BJ (cell line): ENCODE measurements at regions not wholly inside any gene's neighbourhood (a gene's known extent, or its start where the extent isn't known, plus 50 kb on each side); places are given as distances from the start of the nearest gene placed in this dataset.

Experiments
- CTCF ChIA-PET: fragments of 350-600 bp; formaldehyde crosslinking; extraction: SDS; loops from one replicate; lab custom pipeline; 2021; ENCODE audit warnings: antibody characterized with exemption, inconsistent platforms; lab: Yijun Ruan, JAX
- POLR2A ChIA-PET: fragments of 300-600 bp; sonication (Branson Sonifier 250); formaldehyde crosslinking; extraction: SDS; loops from one replicate; lab custom pipeline; 2021; ENCODE audit warnings: antibody characterized with exemption; lab: Charles Lee
- DNase-seq: peaks from one replicate; pipeline ENCODE4 v3.0.0-alpha.2; 2011; ENCODE audit warnings: low read depth
- H3K27me3 ChIP-seq: 2 replicates; pipeline ENCODE4 v1.6.0; 2011; ENCODE audit warnings: low read length; ENCODE audit not compliant: control insufficient read depth, insufficient read depth
- H3K36me3 ChIP-seq: 2 replicates; pipeline ENCODE4 v1.5.1; 2011; ENCODE audit warnings: low read length; ENCODE audit not compliant: control insufficient read depth, insufficient read depth
- H3K4me3 ChIP-seq: 2 replicates; pipeline ENCODE4 v1.5.1; 2011; ENCODE audit warnings: low read depth, mild to moderate bottlenecking, control low read depth, low read length
- TF ChIP-seq, protein P1 (sequence below): IDR thresholded peaks from 2 replicates; pipeline ENCODE4 v1.5.1; 2011; ENCODE audit warnings: low read depth, mild to moderate bottlenecking, control low read depth, inconsistent platforms, low read length, moderate library complexity; ENCODE audit not compliant: insufficient read depth

DNA sequence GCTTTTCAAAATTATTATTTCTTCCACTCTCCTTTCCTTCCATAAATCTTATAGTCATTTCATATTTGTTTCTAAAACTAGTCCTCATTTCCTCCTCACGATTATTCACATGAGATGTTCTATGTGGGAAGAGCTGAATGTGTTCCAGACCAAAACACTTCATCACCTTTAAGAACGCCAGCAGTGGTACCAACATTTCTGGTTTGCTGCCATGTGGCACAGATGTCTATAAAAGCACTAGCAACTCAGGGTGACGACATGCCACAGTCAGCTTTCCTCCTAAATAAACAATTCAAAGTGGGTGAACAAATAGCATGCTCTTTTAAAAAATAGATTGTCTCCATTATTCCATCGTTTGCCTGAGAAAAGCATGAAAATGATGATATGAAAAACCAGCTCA, 1217.8 kb upstream of the ADGRL2 start:
- Histone ChIP-seq H3K36me3 (no peaks in the 10 kb centered on the region), H3K4me3 (no peak overlapping the region), H3K27me3 (no peaks in the 10 kb centered on the region)
- CTCF ChIA-PET: no interaction called here
- POLR2A ChIA-PET: no interaction called here
- TF ChIP-seq, protein P1, sequence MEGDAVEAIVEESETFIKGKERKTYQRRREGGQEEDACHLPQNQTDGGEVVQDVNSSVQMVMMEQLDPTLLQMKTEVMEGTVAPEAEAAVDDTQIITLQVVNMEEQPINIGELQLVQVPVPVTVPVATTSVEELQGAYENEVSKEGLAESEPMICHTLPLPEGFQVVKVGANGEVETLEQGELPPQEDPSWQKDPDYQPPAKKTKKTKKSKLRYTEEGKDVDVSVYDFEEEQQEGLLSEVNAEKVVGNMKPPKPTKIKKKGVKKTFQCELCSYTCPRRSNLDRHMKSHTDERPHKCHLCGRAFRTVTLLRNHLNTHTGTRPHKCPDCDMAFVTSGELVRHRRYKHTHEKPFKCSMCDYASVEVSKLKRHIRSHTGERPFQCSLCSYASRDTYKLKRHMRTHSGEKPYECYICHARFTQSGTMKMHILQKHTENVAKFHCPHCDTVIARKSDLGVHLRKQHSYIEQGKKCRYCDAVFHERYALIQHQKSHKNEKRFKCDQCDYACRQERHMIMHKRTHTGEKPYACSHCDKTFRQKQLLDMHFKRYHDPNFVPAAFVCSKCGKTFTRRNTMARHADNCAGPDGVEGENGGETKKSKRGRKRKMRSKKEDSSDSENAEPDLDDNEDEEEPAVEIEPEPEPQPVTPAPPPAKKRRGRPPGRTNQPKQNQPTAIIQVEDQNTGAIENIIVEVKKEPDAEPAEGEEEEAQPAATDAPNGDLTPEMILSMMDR: no peak
- no peak for DNase-seq

DNA sequence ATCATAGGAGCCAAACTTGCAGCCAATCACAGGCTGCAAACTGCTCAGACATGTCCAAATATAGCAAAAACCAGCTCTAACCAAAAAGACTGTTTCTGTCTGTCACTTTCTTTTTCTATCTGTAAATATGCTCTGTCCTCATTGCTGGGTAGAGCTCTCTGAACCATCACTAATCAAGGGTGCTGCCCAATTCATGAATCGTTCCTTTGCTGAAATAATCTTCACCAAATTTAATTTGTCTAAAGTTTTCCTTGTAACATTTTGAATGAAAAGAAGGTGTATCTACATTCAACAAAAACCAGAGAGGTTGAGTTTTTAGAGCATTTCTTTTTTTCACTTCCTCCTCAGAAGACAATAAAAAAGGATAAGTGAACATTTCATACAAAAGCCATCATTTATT, 1221.7 kb upstream of the ADGRL2 start:
- no peaks in the 10 kb centered on the region for H3K36me3 ChIP-seq
- no peak overlapping the region for H3K4me3 ChIP-seq
- CTCF ChIA-PET: interaction anchor here (0.6 kb wide), 1 partner anchor 15 kb away, joined by 3 read pairs; no protein-coding TSS in a partner anchor
- TF ChIP-seq, protein P1: no peak
- H3K27me3 ChIP-seq: no peaks in the 10 kb centered on the region
- POLR2A ChIA-PET: no interaction called here
- no peak for DNase-seq

DNA sequence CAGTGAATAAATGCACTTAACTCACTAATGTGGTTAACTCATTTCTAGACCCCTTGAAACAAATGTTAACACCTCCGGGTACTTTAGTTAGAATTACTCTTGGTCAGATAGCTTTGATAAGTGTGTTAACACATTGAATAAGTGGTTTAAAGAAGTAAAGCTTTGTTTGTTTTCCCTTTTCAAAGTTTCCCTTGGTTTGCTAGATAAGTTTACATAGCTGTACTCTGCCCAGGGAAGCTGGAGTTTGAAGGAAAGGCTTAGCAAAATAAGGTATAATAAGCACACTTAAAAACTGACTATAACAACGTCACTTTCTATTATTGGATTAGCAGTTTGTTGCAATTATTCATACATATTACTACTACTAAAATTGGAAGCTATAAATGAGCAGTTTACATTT, 1233.9 kb upstream of the ADGRL2 start:
- ChIA-PET CTCF (no interaction called here), POLR2A (no interaction called here)

DNA sequence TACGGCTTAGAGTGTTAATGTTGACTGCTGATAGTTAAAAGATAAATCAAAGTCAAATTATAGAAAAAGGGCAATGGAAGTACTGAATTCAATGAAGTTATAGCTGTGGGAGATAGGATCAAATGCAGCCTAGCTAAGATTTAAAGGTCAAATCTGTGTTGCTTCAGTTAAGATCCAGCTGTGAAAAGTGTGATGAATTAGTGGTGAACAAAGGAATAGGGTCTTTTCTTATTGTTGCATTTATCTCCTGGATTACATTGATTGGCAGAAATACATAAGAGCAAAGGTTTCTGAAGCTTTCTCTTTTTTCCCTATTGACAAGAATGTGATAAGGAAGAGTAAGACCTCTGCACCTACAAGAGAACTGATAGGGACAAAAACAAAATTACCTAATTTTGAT, 1234.6 kb upstream of the ADGRL2 start:
- H3K4me3 ChIP-seq: no peak overlapping the region
- no peaks in the 10 kb centered on the region for H3K27me3 ChIP-seq
- ChIA-PET CTCF (no interaction called here), POLR2A (no interaction called here)
- no peaks in the 10 kb centered on the region for H3K36me3 ChIP-seq
- TF ChIP-seq, protein P1: no peak
- DNase-seq: no peak

More for the DNA sequence above, 1233.9 kb upstream of the ADGRL2 start:
- H3K36me3 ChIP-seq: no peaks in the 10 kb centered on the region
- DNase-seq: no peak
- no peak overlapping the region for H3K4me3 ChIP-seq
- TF ChIP-seq, protein P1: no peak
- no peaks in the 10 kb centered on the region for H3K27me3 ChIP-seq

DNA sequence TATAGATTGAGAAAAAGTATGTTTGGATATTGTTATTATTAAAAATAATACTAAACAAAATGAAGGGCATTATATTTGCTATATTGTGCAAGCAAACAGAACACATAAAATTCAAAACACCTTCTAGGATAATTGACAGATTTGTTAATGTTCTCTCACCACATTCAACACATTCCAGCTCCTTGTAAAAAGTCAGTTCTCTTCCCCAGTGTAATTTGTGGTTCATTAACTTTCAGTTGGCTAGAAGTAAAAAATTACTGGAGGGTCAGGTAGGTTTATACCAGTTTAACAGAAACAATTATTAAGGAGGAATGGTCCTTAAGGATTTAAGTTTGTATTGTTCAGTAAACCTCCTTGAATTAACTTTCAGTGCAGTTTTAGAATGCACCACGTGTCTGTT, 1235.3 kb upstream of the ADGRL2 start:
- CTCF ChIA-PET: no interaction called here
- Histone ChIP-seq H3K36me3 (no peaks in the 10 kb centered on the region), H3K27me3 (no peaks in the 10 kb centered on the region), H3K4me3 (no peak overlapping the region)
- TF ChIP-seq, protein P1: no peak
- POLR2A ChIA-PET: no interaction called here
- no peak for DNase-seq
